ENCODE measurements at regions not wholly inside any gene's neighbourhood (a gene's known extent, or its start where the extent isn't known, plus 50 kb on each side); places are given as distances from the start of the nearest gene placed in this dataset.

DNA sequence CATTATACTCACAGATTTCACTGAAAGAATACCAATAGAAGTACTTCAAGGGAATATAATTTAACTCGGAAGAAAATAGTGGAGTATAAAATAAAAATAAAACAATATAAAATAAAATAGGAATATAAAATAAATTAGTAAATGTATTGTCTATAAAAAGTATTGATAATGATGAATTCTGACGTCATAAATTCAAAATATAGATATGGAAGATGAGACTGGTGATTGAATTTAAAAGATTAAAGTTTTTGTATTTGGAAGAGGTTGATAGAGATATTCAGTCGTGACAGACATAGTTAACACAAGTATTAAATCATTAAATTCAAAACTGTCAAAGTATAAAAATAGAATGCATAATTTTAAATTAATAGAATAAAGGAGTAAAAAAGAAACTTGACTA lies 964.9 kb upstream of the C9orf72 start:
- 92 to 93% methylated on average over 3 of the region's 3 CpGs for WGBS, 2 donors

GRCh38 chr9:28539434-28540070 lies 966.3 kb upstream of the C9orf72 start:
- no peak for TF ChIP-seq POLR2A (IDR thresholded peaks at IDR 0.05)
- no peak for TF ChIP-seq CTCF (IDR thresholded peaks at IDR 0.05)
- no peak overlapping the region for H3K27ac ChIP-seq
- no peaks in the 10 kb centered on the region for H3K9me3 ChIP-seq
- intact Hi-C loops (cut with DNase I; ENCODE audit: low total_unique reads): no loop called here
- no peak overlapping the region for H3K4me3 ChIP-seq
- WGBS, 2 donors: 71 to 75% methylated on average over 1 of the region's 1 CpG
- H3K27me3 ChIP-seq: no peaks in the 10 kb centered on the region
- no peaks in the 10 kb centered on the region for H3K36me3 ChIP-seq (ENCODE audit: low read depth, missing control alignments)
- DNase-seq: no peak
- H3K4me1 ChIP-seq: no peaks in the 10 kb centered on the region

More for the DNA sequence above, 964.9 kb upstream of the C9orf72 start:
- no peak for TF ChIP-seq CTCF (IDR thresholded peaks at IDR 0.05)
- no peak for TF ChIP-seq POLR2A (IDR thresholded peaks at IDR 0.05)
- Histone ChIP-seq H3K27me3 (no peaks in the 10 kb centered on the region), H3K27ac (no peak overlapping the region), H3K4me1 (no peaks in the 10 kb centered on the region), H3K4me3 (no peak overlapping the region), H3K36me3 (ENCODE audit: low read depth, missing control alignments) (no peaks in the 10 kb centered on the region), H3K9me3 (no peaks in the 10 kb centered on the region)
- no peak for DNase-seq
- intact Hi-C loops (cut with DNase I; ENCODE audit: low total_unique reads): no loop called here

GRCh38 chr9:28542928-28543327 lies 969.6 kb upstream of the C9orf72 start:
- TF ChIP-seq POLR2A (IDR thresholded peaks at IDR 0.05): no peak
- TF ChIP-seq CTCF (IDR thresholded peaks at IDR 0.05): no peak
- Histone ChIP-seq H3K9me3 (no peaks in the 10 kb centered on the region), H3K4me3 (no peak overlapping the region), H3K27me3 (no peaks in the 10 kb centered on the region), H3K4me1 (no peaks in the 10 kb centered on the region), H3K36me3 (ENCODE audit: low read depth, missing control alignments) (no peaks in the 10 kb centered on the region), H3K27ac (no peak overlapping the region)
- 64 to 69% methylated on average over 4 of the region's 4 CpGs for WGBS, 2 donors
- intact Hi-C loops (cut with DNase I; ENCODE audit: low total_unique reads): no loop called here
- no peak for DNase-seq

- H3K4me1 ChIP-seq: no peaks in the 10 kb centered on the region
- no peak overlapping the region for H3K27ac ChIP-seq
- TF ChIP-seq CTCF (IDR thresholded peaks at IDR 0.05): no peak
- no peak for TF ChIP-seq POLR2A (IDR thresholded peaks at IDR 0.05)
- intact Hi-C loops (cut with DNase I; ENCODE audit: low total_unique reads): no loop called here
- no peaks in the 10 kb centered on the region for H3K27me3 ChIP-seq
- no peak for DNase-seq
- WGBS, 2 donors: 72% methylated on average over 2 of the region's 2 CpGs
- H3K4me3 ChIP-seq: no peak overlapping the region
- H3K9me3 ChIP-seq: no peaks in the 10 kb centered on the region
- no peaks in the 10 kb centered on the region for H3K36me3 ChIP-seq (ENCODE audit: low read depth, missing control alignments)
These were observed 974.2 kb upstream of the C9orf72 start for GRCh38 chr9:28547527-28547926.

DNA sequence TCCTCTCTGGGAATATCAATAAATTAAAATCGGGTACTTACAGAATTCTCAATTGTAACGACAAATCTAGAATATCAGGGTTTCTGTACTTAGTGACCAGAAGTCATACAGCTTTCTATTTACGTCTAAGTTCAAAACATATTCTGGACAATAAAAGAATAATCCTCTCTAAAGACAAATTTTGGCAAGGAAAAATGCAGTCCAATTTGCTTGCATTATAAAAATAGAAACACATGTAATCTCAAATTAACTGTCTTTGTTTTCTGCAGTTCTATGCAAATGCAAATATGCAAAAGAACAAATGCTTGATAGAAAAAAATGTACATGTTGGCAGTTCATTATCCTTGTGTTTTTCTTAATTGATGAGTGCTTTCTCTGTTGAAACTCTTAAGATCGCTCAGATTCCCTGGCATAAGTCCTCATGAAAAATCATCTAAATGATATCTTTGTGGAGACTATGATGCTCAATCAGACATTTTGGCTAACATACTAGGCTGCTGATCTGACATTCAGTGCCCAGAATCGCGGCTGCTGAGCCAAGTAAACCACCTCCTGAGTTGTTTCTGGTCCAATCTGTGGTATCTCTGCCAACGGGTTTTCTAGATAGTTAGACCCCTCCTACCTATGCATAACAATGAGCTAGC lies 990.1 kb upstream of the C9orf72 start:
- no peak overlapping the region for H3K27ac ChIP-seq
- TF ChIP-seq POLR2A (IDR thresholded peaks at IDR 0.05) (no peak), CTCF (IDR thresholded peaks at IDR 0.05) (no peak)
- intact Hi-C loops (cut with DNase I; ENCODE audit: low total_unique reads): no loop called here
- no peaks in the 10 kb centered on the region for H3K4me1 ChIP-seq
- H3K36me3 ChIP-seq (ENCODE audit: low read depth, missing control alignments): no peaks in the 10 kb centered on the region
- H3K4me3 ChIP-seq: no peak overlapping the region
- no peaks in the 10 kb centered on the region for H3K27me3 ChIP-seq
- no peaks in the 10 kb centered on the region for H3K9me3 ChIP-seq
- 52 to 57% methylated on average over 7 of the region's 7 CpGs for WGBS, 2 donors
- DNase-seq: no peak

Measured in testis (tissue), 2 donors.